Stimulated activated CD4-positive, alpha-beta T cell treated with anti-CD3 and anti-CD28 coated beads, Interleukin-15, amount 100 ng/mL, for 24 hours (primary cell): ENCODE measurements at regions not wholly inside any gene's neighbourhood (a gene's known extent, or its start where the extent isn't known, plus 50 kb on each side); places are given as distances from the start of the nearest gene placed in this dataset.

Experiments
- DNase-seq: peaks from one replicate; pipeline ENCODE4 v3.0.0-alpha.2; 2020

DNA sequence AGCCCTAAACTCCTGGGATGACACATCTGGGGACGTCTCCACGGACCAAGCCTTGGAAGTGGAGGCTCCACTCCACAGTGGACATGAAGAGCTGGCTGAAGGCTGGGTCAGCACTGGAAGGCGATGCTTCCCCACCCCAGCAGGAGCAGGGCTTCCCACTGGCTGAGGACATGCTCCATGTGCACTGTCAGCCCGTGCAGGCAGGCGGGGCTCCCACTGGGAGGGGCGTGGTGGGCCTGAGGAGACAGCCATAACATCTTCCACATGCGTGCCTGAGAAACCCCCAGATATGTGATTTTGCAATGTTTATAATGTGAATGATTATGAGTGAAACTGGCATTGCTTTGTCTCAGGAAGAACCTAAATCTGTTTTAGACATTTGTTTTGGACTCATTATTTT, 231.3 kb downstream of the KLF13 start:
- no peak for DNase-seq

DNA sequence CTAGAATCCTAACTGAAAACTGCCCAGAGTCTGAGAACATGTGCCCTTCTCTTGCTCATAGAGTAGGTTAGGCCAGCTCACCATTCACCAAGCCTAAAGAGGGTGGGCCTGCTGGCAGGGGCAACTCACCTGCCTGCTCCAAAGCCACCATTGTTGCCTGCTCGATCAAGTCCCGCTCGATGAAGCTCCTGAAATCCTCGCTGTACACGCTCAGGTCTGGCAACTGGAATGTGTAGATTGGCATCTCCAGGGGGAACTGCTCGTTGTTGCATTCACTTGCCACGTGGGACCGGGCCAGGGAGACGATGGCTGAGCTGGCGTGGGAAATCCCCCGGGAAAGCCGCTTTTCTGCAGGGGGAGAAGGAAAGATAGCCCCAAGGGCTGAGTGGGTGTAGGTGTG, 232.2 kb downstream of the KLF13 start:
- no peak for DNase-seq

DNA sequence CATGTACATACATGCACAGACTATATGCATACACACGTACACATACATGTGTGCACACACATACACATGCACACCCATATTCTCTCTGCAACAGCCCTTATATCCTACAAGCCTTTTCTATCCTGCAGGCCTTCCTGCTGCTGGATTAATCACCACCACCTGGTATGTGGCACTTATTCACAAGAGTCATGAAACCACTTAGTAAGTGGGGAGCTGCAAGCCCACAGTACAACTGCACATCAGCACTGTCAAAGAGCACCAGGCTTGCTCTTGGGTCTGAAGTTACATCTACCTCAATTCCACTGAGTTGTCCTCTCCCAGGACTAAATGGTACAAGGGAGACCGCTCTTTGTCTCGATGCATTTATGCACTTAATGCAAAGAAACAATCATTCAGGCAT, 233.2 kb downstream of the KLF13 start:
- DNase-seq: no peak

DNA sequence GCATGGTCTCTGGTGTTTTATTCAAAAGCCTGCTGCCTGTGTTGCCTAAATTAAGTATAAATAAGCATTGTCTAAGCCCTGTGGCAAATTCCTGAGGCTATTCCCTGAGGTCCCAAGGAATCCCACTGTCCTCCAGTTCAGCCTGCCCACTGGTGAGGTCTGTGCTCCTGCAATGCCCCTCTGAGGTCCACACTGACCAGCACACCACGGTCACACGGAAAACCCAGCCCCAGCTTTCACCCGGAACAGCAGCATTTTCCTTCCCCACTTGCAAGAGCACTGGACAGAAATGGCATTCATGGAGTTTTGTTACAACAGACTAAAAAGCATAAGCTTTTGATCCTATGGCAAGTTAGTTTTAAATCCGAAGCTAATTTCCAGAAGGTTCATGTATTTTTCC, 234.0 kb downstream of the KLF13 start:
- DNase-seq: no peak

DNA sequence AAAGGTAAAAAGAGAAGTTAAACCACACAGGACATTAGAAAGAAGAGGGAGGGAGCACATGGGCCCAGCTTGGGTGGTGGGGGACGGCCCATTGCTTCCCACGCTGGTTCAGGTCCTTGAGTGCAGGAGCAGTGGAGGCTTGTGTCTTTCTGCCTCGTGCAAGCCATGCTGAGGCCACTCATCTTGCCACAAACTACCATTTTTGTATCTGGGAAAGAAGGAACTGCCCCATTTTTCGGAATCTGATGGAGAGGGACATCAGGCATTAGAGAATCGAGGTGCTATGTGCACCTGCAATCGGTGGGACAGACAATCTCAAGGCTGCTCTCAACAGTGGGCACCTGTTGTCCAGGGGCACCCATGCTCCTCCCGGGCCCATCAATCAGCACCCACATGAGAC, 234.5 kb downstream of the KLF13 start:
- no peak for DNase-seq

DNA sequence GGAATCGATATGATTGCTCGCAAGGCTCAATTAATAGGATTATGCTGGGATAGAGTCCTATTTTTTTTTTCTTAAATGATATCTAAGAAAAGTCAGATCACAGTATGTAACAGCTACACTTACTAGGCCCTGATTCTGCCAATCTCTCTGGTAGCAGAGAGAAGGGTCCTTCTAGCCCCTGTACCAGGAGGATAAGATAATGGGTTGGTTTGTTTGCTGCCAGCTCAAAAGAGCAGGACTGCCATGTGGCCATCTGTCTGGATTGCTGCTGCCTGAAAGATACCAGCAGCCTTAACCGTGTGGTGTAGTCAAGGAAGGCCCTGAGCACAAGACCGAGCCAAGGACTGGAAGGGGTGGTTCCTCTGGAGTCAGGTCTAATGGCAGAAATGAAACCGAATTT, 236.4 kb downstream of the KLF13 start:
- DNase-seq: no peak

DNA sequence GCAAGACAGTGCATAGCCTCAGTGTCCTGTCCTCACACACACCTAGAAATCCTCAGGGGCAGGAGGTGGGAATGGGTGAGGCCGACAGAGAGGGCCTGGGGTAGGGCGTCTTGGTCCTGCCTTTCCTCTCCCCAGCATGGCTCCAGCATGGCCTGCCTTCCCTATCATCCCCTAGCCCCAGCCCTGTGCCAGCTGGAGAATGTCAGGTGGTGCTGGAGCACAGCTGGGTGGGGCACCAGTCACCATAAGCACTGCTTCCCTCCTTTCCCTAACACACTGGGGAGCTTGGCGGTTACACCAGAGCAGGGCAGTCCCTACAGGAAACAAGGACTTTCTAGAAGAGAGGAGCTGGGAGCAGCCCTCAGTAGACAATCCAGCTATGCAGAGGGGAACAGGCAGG, 236.8 kb downstream of the KLF13 start:
- DNase-seq: no peak

DNA sequence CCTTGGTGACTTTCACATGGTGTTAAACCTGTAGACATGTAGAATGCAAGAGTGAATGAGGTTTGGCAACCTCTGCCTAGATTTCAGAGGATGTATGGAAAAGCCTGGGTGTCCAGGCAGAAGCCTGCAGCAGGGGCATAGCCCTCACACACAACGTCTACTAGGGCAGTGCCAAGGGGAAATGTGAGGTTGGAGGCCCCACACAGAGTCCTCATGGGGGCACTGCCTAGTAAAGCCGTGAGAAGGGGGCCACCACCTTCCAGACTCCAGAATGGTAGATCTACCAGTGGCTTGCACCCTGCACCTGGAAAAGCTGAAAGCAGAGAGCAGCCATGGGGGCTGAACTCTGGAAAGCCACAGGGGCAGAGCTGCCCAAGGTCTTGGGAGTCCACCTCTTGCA, 241.2 kb downstream of the KLF13 start:
- DNase-seq: no peak

DNA sequence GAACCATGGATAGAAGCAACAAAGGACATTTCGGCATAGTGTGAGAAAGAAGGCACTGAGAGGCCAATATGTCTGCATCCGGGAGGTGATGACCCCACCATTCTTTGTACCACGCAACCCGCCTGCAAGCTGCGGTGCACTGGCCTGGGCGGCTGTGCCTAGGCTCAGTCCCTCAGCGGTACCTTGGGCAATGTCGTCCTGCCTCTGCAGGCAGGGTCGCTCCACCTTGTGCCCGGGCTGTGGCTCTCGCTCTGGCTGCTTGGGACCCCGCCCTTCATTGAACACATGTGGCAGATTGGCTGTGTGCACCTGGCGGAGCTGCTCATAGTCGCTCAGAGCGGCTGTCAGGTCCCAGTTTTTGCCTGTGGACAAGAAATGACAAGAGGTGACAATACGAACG, 243.2 kb downstream of the KLF13 start:
- DNase-seq: no peak

DNA sequence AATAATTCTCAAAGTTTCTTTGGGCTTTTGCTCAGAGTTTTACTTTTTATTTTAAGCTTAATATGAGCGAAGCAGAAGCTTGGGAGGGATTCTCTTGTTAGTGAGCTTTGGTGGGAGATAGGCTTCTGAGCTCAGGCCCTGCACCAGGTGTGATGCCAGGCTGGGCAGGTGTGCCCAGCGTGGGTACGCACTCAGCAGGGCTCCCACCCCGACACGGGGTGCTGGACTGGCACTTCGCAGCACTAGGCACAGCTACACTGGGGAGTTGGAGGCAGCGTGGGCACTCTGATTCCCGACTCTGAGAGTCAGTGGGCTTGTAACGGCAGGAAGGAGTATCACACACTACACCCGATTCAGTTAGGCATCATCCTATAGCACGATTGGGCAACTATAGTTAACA, 244.0 kb downstream of the KLF13 start:
- DNase-seq: no peak

DNA sequence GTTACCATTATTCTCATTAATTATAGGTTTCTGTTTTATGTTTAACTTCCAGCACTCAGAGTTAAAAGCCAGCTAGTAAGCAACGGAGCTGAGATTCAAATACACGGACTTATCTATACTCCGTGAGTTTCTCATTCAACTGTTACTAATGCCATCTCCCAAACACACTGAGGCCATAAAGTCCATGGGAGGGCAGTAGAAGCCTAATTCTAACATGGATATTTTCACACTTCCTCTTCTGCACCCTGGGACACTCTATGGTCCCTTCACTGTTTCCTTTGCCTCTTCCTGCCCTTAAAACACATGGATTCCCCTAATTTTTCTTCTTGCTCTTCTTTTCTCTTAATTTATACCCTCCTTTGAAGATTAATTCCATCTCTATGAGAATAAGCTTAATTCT, 245.0 kb downstream of the KLF13 start:
- DNase-seq: no peak

DNA sequence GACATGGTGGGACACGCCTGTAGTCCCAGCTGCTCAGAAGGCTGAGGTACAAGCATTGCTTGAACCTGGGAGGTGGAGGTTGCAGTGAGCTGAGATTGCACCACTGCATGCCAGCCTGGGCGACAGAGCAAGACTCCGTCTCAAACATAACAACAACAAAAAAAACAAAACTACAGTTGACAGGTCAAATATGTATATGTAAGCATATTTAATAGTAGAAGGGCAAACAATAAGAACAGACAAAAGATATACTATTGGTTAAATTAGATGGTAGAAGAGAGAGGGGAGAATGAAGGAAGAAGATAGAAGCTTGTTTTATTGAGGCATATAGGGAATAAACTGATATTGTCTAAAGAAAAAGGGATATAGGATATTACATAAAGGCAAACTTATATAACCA, 247.1 kb downstream of the KLF13 start:
- DNase-seq: no peak

DNA sequence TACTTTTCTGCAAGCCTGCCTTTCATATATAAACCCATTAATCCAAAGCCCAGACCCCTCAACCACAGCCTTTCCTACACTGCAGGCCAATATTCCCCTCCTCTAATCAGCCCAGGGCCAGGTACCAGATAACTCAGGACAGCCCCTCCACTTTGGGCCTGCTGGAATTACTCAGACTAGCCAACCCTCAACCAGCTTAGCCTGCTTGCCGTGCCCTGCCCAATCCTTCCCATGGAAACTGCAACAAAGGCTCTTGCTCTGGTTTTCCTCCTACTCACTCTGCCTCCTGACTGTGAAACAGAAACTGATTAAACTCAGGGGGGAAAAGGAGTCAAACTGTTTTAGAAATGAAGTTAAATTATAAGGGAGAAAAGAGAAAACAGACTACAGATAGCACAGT, 248.1 kb downstream of the KLF13 start:
- no peak for DNase-seq

DNA sequence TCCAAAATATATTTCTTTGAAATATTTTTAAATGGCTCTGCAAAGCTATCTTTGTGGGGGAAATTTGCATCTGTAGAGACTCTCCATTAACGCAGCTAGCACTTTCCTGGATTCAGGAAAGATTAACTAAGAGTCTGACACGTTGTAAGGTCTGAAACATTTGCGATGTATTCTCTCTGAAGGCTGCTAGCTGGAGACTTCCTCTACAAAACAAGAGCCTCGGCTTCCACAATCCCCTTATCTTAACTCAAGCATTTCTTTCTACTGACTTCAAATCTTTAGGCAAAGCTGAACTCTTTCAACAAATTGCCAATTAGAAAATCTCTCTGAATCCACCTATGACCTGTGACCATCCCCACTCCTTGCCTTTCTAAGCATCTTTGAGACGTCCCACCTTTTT, 250.5 kb downstream of the KLF13 start:
- DNase-seq: no peak

DNA sequence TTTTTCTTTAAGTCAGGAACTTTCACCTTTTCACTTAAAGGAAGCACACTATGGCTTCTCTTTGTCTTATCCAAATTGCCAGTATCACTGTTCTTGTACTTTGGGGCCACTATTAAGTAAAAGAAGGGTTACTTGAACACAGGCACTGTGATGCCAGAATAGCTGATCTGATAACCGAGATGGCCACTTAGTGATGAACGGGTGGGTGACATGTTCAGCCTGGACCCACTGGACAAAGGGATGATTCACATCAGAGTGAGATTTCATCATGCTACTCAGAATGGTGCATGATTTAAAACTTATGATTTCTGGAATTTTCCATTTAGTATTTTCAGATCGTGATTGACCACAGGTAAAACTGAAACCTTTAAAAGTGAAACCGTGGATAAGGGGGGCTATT, 252.6 kb downstream of the KLF13 start:
- no peak for DNase-seq

DNA sequence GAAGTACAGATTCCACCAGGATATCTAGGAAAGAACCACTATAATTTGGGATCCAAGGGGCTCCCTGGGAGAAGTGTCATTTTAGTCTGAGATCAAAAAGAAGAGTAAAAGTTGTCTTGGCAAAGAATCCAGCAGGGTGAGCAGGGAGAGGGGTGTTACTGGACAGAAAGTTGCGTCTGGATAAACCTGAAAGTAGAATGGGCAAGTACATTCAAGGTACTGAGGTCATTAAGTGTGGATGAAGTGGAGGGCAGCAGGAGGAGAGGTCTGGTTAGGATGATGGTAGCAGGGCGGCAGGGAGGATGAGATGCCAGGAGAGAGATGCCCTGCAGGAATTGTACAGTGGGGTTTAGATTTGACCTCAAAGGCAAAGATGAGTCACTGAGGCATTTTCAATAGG, 253.3 kb downstream of the KLF13 start:
- no peak for DNase-seq

DNA sequence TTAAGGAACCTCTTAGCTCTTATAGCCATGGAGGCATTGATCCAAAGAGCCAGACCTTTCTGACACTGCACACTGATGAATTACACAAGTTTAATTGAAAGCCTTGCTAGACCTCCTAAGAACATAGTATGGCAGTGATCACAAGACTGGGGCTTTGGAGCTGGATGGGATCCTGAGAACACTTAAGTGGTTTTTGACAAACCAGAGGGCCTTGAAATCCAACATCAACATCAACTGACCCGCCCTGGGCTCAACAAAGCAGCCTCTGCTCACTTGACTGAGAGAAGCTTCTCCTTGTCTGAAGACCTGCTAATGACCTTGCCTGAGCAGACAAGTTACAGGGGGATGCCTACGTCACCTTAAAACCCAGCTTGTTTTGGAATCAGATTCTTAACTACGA, 257.6 kb downstream of the KLF13 start:
- DNase-seq: no peak

DNA sequence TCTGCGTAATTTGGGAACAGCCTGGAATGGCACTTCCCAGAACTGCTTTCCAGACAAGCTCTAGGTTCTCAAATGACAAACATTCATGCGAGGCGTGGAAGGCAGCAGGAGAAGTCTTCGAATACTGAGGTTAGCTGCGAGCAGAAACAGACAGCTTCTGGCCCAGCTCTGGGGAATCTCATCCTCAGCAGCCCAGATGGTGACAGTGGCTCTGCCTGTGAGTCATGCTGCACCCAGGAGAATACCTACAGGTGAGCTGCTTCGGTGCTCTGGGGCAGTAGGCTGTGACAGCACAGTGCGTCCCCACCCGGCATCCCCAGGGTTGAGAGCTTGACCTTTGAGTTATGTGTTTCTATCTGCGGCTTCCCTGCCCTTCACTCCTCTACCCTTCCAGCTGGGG, 258.6 kb downstream of the KLF13 start:
- no peak for DNase-seq

DNA sequence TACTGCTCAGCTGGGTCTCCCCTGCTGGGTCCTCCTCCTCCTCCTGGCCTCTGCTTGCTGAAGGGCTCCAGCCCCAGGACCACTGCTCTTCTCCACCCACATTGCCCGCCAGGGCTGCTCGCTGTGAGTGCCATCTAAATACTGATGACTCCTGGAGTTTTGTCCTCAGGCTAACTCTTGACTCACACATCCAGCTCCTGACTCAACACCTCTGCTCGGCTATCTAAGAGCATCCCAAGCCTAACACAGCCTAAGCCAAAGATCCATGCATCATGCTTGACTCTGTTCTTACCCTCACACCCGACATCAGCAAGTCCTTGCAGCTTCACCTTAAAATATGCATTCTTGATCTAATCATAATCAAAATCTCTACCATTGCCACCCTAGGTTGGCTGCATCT, 260.2 kb downstream of the KLF13 start:
- no peak for DNase-seq

DNA sequence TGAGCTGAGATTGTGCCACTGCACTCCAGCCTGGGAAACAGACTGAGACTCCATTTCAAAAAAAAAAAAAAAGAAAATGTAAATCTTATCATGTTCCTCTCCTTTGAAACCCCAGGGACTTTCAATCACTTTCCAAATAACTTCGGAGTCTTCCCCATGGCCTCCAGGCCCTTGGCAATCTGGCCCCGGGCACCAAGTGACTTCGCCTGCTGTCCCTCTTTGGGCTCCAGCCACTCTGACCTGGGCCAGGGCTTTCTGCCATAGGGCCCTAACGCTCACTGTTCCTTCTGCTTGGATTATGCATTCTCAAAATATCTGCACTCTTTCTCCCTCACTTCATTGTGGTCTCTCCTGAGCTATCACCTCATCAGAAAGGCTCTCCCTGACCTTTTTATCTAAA, 260.9 kb downstream of the KLF13 start:
- no peak for DNase-seq

DNA sequence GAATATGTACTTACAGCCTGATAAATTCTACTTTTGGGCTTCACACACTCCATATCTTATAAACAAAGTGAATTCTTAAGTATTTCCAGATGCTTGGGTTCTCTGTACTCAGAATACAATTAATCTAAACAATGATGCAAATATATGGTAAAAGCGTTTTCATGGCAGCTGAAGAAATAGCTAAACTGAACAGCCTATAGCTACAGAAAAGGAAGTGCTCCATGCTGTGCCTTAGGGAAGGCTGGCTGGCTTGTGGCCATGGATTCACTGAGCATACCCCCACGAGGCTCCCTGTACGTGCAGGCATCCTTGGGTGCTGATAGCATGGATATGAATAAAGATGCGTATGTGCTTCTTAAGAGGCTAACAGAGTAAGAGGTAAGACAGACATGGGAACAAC, 264.0 kb downstream of the KLF13 start:
- DNase-seq: no peak

DNA sequence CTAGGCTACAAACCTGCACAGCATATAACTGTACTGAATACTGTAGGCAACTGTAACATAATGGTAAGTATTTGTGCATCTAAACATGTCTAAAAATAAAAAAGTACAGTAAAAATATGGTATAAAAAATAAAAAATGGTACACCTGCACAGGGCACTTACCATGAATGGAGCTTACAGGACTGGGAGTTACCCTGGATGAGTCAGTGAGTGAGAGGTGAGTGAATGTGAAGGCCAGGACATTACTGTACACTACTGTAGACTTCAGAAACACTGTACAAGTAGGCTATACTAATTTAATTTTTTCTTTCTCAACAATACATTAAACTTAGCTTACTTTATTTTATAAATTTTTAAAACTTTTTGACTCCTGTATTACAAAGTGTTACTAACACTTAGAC, 265.3 kb downstream of the KLF13 start:
- no peak for DNase-seq

DNA sequence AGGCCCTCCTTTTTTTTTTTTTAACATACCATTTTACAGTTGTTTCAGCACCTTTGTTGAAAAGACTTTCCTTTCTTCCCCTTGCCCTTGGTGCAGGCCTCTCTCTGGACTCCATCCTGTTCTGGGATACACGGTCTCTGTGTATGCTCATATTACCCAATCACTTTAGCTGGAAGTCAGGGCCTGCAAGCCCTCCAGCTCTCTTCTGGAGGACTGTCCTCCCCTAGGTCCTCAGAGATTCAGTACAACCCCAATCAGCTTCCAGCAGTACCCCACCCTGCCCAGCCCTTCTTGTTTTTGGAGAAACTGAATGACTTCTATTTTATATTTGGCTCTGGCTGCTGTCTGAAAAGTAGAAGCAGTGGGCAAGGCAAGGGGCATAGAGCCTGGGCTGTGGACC, 270.8 kb downstream of the KLF13 start:
- DNase-seq: no peak

DNA sequence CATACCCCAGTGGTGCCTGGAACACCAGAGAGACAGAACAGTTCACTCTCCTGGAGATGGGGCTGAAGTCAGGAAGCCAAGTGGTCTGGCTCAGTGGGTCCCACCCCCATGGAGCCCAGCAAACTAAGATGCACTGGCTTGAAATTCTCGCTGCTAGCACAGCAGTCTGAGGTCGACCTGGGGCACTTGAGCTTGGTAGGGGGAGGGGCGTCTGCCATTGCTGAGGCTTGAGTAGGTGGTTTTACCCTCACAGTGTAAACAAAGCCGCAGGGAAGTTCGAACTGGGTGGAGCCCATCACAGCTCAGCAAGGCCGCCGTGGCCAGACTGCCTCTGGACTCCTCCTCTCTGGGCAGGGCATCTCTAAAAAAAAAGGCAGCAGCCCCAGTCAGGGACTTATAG, 272.0 kb downstream of the KLF13 start:
- no peak for DNase-seq

DNA sequence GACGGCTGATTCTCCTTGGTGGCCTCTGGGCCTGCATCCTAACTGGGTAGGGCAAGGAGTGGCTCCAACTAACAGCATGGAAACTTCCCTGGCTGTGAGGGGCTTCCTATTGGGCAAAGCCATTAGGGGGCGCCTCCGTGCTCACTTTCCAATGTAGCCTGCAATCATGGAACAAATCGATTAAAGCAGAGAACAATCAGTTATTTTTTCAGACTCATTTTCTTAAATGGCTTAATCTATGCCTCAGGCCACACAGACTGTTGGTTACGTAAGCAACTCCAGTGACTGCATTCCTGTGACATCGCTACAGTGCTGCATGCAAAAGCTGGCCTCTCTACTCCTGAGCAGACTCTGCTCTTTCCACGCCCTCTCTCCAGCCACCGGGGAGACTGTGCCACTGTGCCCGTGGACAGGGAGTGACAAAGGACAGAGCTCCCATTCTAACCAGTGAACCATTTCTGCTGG, 278.9 kb downstream of the KLF13 start:
- DNase-seq: no peak

DNA sequence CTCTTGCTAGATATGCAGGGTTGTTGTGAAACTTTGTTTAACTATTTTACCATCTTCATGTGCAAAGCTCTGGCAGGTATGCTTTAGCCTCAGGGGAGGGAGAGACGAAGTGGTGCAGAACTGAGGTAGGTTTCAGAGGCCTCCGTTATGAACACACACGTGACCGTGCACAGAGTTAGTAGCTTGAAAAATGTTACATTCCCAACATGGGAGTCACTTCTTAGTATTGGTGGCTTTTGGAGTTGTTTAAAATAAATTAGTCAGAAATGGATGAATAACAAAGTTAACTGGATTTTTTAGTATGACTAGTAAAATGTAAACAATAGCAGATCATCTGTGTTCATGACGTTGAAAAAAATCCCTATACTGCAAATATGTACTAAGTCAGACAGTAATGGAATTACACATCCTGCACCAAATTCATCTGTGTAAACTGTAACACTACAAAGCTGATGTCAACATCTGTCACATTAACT, 279.6 kb downstream of the KLF13 start:
- DNase-seq: no peak
